Stimulated activated CD8-positive, alpha-beta memory T cell treated with anti-CD3 and anti-CD28 coated beads, Interleukin-2, amount 100 ng/mL, for 1 hour (primary cell): ENCODE measurements at regions not wholly inside any gene's neighbourhood (a gene's known extent, or its start where the extent isn't known, plus 50 kb on each side); places are given as distances from the start of the nearest gene placed in this dataset.

Experiments used
- DNase-seq, 2 donors: peaks; one replicate each; pipeline ENCODE4 v3.0.0-alpha.2; 2020; ENCODE audit warnings: low read depth in 2 of 2

GRCh38 chr13:31962731-31963370, 68.7 kb upstream of the FRY start:
- DNase-seq, result no peak

GRCh38 chr13:31963631-31964030, 67.9 kb upstream of the FRY start:
- DNase-seq, result no peak

GRCh38 chr13:31964168-31964567, 67.4 kb upstream of the FRY start:
- DNase-seq, result no peak

DNA sequence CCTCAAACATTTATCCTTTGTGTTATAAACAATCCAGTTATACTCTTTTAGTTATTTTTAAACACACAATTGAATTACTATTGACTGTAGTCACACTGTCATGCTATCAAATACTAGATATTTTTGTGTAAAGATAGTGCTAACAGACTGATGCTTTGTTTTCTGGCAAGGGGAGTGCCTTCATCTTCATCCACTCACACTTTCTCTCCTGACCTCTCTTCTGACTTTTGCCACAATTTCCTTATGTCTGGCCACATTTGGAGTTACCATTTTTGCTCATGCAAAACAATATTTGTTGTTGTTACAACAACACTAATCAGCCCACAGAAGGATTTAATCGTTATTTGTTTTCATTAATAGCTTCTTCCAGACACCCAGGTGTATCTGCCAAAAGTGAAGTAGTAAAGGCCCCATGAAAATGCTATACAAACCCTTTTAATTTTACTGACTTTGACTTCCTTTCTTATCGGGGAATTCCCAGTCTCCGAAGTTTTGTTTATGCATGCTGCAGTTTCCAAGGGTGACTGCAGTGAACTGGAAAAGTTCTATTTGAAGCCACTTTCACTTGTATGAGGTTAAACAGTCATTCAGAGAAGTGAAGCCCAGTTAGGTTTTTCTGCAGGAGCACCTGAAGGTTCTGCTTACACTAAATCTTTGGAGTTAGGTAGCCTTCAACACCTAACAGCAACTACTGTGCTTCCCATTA, 66.1 kb upstream of the FRY start:
- DNase-seq, result no peak

DNA sequence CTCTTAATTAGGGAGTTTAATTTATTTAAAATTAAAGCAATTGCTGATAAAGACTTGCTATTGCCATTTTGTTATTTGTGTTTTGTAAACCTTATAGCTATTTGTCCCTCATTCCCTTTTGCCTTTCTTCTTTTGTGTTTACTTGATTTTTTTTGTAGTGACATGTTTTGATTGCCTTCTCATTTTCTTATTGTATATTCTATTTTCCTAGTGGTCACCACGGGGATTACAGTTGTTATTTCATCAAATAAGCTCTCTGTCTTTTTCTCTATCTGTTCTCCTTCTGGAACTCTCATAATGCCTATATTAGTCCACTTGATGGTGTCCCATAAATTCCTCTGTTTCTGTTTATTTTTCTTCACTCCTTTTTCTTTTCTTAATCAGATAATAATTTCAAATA, 64.4 kb upstream of the FRY start:
- DNase-seq, result no peak

GRCh38 chr13:31968473-31968872, 63.1 kb upstream of the FRY start:
- DNase-seq, result no peak

DNA sequence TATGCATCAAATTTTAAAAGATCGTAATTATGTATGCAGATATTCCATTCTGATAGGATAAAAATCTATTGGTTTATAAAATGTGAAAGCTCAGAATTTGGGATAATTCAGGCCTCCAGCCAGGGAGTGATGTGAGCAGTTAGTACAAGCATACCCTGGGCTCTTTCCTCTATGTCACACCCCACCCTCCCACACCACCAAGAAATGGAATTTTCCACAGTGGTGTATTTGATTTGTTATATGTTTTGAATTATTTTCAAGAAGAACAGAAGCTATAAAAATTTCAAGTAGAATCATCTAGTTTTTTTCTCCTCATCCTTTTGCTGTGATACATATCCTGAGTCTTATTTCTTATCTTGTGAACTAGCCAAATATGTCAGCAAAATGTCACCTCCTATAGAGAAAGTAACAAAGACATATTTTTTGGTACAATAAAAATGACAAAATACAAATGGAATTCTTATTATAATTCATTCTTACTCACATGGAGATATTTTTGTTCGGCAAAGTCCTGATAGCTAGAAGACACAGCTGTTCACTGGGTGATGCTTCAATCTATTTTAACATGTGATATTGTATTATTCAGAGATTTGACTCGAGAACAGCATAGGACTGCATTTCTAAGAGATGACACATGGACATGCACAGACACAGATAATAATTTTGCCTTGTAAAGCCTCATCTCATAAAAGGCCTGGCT, 61.2 kb upstream of the FRY start:
- DNase-seq, result no peak

GRCh38 chr13:31972453-31972852, 59.1 kb upstream of the FRY start:
- no peak for DNase-seq

GRCh38 chr13:31978021-31978420, 53.6 kb upstream of the FRY start:
- DNase-seq, result no peak

- no peak for DNase-seq
These were observed 50.7 kb upstream of the FRY start for GRCh38 chr13:31980830-31981229.
